NCI-H1694 treated with DMSO at 0.1 percent for 48 hours (cell line): ENCODE measurements at regions not wholly inside any gene's neighbourhood (a gene's known extent, or its start where the extent isn't known, plus 50 kb on each side); places are given as distances from the start of the nearest gene placed in this dataset.
"Not testable (repeated sequence)": the region's sequence is repeated elsewhere in the genome, so short reads cannot be mapped to it uniquely, and the experiment has no call there.

Experiments used
- DNase-seq: peaks from one replicate; lab custom pipeline; 2025; lab: John Stamatoyannopoulos, UW

- no peak for DNase-seq
Measured at GRCh38 chr5:23721336-23721735, 213.9 kb downstream of the PRDM9 start.

DNA sequence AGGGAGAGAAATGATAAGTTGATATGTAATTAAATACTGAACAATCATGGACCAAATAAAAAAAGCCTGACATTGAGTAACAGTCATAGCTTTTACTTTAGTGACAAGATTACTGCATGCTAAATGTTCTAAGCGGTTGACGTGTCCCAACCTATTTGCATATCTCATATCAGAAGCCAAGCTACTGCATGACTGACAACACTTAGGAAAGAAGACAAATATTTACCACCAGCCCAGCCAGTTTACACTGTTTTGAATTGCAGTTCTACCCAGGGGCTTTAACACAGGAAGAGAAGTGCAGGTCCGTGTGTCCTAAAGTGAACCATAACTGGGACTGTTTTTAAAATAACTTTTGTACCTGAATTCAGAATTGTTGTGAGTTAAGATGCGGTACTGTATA, 219.9 kb downstream of the PRDM9 start:
- DNase-seq = no peak

GRCh38 chr5:23730023-23730422, 222.6 kb downstream of the PRDM9 start:
- no peak for DNase-seq

DNA sequence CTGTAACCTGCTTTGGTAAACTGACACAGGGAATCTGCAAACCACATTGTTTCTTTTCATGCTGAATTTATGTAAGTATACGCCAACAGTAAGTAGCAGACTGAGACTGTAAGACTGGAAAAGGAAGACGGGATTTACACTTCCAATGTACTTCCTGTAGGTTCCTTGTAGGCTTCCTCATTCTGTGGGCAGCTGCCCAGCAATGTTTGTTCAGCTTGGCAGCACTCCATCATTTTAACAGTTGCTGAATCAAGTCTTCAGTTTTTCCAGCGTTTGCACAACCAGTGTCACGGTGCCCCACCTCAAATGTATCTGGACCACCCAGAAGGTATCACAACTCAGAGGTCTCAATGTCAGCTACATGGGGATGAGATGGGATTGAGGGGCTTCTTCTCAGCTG, 232.6 kb downstream of the PRDM9 start:
- no peak for DNase-seq

- peak; percentile 36 for DNase-seq
Measured at GRCh38 chr5:23742701-23743100, 235.3 kb downstream of the PRDM9 start.

- no peak for DNase-seq
Measured at GRCh38 chr5:23755906-23756305, 248.5 kb downstream of the PRDM9 start.

DNA sequence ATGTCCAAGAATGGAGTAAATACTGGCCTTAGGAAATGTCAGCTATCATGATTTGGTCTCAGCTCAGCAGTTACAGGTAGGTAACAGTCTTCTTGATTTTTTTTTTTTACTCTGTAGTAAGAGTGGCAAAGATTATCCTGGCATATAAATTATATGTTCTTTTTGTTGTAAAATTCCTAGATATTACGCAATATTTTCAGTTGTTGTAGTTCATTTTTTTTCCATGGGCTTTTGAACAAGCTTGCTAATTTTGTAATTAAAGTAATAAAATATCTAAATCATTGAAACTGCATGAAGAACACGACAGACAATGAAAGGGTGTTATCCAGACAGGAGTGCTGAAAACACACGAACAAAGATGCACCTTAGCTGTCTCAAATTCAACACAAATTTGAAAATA, 249.4 kb downstream of the PRDM9 start:
- no peak for DNase-seq

DNA sequence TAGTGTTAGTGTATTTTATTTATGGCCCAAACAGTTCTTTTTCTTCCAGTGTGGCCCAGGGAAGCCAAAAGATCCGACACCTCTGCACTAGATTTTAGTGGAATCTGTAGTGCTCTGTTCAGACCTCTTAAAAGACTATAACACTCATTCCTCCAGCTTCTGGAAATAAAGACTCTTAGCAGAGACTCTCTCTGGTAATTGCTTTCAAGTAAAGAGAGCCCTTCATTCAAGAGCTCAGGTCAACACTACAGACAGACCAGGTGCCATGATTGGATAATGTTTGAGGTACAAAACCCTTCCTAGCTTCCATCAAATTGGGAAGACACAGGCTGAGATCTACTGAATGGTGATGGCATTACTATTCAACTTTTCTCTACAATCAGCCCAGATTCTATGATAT, 255.8 kb downstream of the PRDM9 start:
- no peak for DNase-seq

- no peak for DNase-seq
Measured at GRCh38 chr5:23776684-23777083, 269.3 kb downstream of the PRDM9 start.

GRCh38 chr5:23800307-23800706, 292.9 kb downstream of the PRDM9 start:
- DNase-seq = not testable (repeated sequence)

GRCh38 chr5:23820765-23821471, 313.5 kb downstream of the PRDM9 start:
- peak; percentile 50 for DNase-seq

DNA sequence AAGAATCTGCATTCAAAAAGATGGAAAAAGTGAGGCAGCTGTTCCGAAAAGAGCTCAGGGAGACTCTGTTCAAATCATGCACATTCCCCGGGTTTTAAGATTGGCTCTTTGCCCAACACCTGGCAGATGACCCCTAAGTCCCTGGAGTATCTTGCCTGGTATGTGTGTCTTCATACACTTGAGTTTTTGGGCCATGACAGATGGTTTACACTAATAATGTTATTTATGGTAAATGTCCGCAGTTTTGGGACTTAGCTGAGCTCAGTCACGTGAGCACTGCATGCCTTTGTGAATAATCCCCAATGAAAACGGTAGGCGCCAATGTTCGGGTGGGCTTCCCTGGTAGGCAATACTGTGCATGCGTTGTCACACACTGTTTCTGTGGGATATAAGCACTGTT, 316.1 kb downstream of the PRDM9 start:
- DNase-seq = no peak

- DNase-seq = no peak
Measured at GRCh38 chr5:23825196-23825595, 317.8 kb downstream of the PRDM9 start.

GRCh38 chr5:23840083-23840482, 332.7 kb downstream of the PRDM9 start:
- DNase-seq = peak; percentile 33

DNA sequence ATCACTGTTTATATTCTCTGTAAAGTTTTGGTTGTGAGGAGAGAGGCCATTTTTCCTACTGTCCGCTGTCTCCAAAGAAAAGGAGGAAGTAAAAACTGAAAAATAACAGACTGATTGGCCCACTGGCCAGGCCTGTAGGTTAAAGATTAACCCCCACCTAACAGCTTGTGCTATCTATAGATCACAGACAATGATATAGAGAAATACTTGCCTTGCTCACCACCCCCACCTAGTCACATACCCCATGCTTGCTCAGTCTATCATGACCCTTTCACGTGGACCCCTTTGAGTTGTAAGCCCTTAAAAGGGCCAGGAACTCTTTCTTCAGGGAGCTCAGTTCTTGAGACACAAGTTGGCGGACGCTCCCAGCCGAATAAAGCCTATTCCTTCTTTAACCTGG, 357.4 kb downstream of the PRDM9 start:
- no peak for DNase-seq

GRCh38 chr5:23877847-23878246, 370.4 kb downstream of the PRDM9 start:
- DNase-seq = no peak

- no peak for DNase-seq
Measured at GRCh38 chr5:23884405-23885031, 377.1 kb downstream of the PRDM9 start.

GRCh38 chr5:23893561-23893960, 386.2 kb downstream of the PRDM9 start:
- DNase-seq = no peak

- no peak for DNase-seq
Measured at GRCh38 chr5:23895614-23896013, 388.2 kb downstream of the PRDM9 start.

- DNase-seq = no peak
Measured at GRCh38 chr5:23930985-23931384, 423.6 kb downstream of the PRDM9 start.

- not testable (repeated sequence) for DNase-seq
Measured at GRCh38 chr5:23951261-23951928, 444.0 kb downstream of the PRDM9 start.

DNA sequence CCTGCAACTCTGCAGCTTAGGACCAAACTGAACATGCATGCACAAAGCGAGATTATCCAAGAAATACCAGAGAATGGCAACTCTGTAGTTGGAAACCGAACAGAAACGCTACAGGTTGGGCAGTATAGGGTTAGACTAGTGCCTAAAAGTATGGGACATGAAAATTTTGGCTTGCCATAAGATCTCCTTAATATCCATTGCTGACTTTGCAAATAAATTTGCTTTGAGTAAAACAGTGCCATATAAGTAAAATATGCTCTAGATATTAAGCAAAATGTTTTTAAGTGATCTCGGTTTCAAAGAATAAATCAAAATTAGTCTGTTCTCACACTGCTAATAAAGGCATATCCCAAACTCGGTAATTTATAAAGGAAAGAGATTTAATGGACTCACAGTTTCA, 456.0 kb downstream of the PRDM9 start:
- DNase-seq = no peak

GRCh38 chr5:23977365-23977764, 470.0 kb downstream of the PRDM9 start:
- DNase-seq = no peak
